Activated B cell treated with CpG ODN at 0.5 μM for 24 hours (primary cell): ENCODE measurements at regions not wholly inside any gene's neighbourhood (a gene's known extent, or its start where the extent isn't known, plus 50 kb on each side); places are given as distances from the start of the nearest gene placed in this dataset.

Source experiments
- ATAC-seq: fragments of 200-7000 bp; cut with Tn5 transposase; one replicate; pipeline ENCODE4 v1.10.0; 2021; ENCODE audit warnings: low read depth, mild to moderate bottlenecking, moderate library complexity
- CTCF ChIA-PET: fragments of 350-600 bp; sonication (Branson Sonifier 250); formaldehyde crosslinking; loops from one replicate; lab custom pipeline; 2021; ENCODE audit warnings: antibody characterized with exemption; lab: Charles Lee
- POLR2A ChIA-PET: fragments of 350-600 bp; sonication (Branson Sonifier 250); formaldehyde crosslinking; loops from one replicate; lab custom pipeline; 2021; ENCODE audit warnings: antibody characterized with exemption; lab: Charles Lee
- DNase-seq: peaks from one replicate; pipeline ENCODE4 v3.0.0; 2022
- H3K27ac Mint-ChIP-seq: one replicate; pipeline ENCODE4 v1.8.0; 2020; ENCODE audit warnings: mixed read lengths
- H3K27me3 Mint-ChIP-seq: one replicate; pipeline ENCODE4 v1.8.0; 2021; ENCODE audit warnings: mixed read lengths
- H3K36me3 Mint-ChIP-seq: one replicate; pipeline ENCODE4 v1.8.0; 2021; ENCODE audit warnings: low read depth, mixed read lengths
- H3K4me1 Mint-ChIP-seq: one replicate; pipeline ENCODE4 v1.8.0; 2021; ENCODE audit warnings: mixed read lengths
- H3K4me3 Mint-ChIP-seq: one replicate; pipeline ENCODE4 v1.8.0; 2020; ENCODE audit warnings: mild to moderate bottlenecking, mixed read lengths
- H3K9me3 Mint-ChIP-seq: one replicate; pipeline ENCODE4 v1.8.0; 2020; ENCODE audit warnings: mixed read lengths
- intact Hi-C: fragments of 100-400 bp; cut with micrococcal nuclease; formaldehyde crosslinking; loops from one replicate; pipeline ENCODE4 v1.15.1; 2024
- TF ChIP-seq, protein P1 (sequence below): fragments of 200-600 bp; IDR thresholded peaks from one replicate; pipeline ENCODE4 v1.8.0; 2022; ENCODE audit warnings: antibody characterized with exemption, mild to moderate bottlenecking

GRCh38 chr6:170164271-170164900 lies 126.5 kb downstream of the DLL1 start:
- Mint-ChIP-seq H3K4me3 (no peak overlapping the region), H3K27me3 (peaks cover 3% of the 10 kb centered on the region), H3K36me3 (no peaks in the 10 kb centered on the region), H3K4me1 (peaks cover 5% of the 10 kb centered on the region), H3K27ac (no peak overlapping the region), H3K9me3 (no peaks in the 10 kb centered on the region)
- no peak for DNase-seq
- TF ChIP-seq, protein P1, sequence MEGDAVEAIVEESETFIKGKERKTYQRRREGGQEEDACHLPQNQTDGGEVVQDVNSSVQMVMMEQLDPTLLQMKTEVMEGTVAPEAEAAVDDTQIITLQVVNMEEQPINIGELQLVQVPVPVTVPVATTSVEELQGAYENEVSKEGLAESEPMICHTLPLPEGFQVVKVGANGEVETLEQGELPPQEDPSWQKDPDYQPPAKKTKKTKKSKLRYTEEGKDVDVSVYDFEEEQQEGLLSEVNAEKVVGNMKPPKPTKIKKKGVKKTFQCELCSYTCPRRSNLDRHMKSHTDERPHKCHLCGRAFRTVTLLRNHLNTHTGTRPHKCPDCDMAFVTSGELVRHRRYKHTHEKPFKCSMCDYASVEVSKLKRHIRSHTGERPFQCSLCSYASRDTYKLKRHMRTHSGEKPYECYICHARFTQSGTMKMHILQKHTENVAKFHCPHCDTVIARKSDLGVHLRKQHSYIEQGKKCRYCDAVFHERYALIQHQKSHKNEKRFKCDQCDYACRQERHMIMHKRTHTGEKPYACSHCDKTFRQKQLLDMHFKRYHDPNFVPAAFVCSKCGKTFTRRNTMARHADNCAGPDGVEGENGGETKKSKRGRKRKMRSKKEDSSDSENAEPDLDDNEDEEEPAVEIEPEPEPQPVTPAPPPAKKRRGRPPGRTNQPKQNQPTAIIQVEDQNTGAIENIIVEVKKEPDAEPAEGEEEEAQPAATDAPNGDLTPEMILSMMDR = no peak
- intact Hi-C loops = loop anchor here (5.0 kb wide), 1 partner anchor 143 kb away; the partner anchor contains the start of gene FAM120B
- CTCF ChIA-PET = no interaction called here
- POLR2A ChIA-PET = no interaction called here
- ATAC-seq = no peak

GRCh38 chr6:170163405-170164170 lies 127.3 kb downstream of the DLL1 start:
- Mint-ChIP-seq H3K36me3 (no peaks in the 10 kb centered on the region), H3K27ac (no peak overlapping the region)
- intact Hi-C loops = loop anchor here (5.0 kb wide), 1 partner anchor 144 kb away; the partner anchor contains the start of gene FAM120B

GRCh38 chr6:170162775-170163404 lies 128.0 kb downstream of the DLL1 start:
- ChIA-PET POLR2A (no interaction called here), CTCF (no interaction called here)
- Mint-ChIP-seq H3K4me3 (no peak overlapping the region), H3K36me3 (no peaks in the 10 kb centered on the region), H3K9me3 (no peaks in the 10 kb centered on the region), H3K4me1 (peaks cover 5% of the 10 kb centered on the region), H3K27me3 (no peaks in the 10 kb centered on the region), H3K27ac (no peak overlapping the region)
- DNase-seq = no peak
- TF ChIP-seq, protein P1 = no peak
- ATAC-seq = no peak
- intact Hi-C loops = loop anchor here (5.0 kb wide), 1 partner anchor 144 kb away; the partner anchor contains the start of gene FAM120B

More at GRCh38 chr6:170163405-170164170, 127.3 kb downstream of the DLL1 start:
- Mint-ChIP-seq H3K9me3 (no peaks in the 10 kb centered on the region), H3K4me3 (no peak overlapping the region), H3K27me3 (peaks cover 3% of the 10 kb centered on the region), H3K4me1 (peaks cover 5% of the 10 kb centered on the region)
- no peak for DNase-seq
- TF ChIP-seq, protein P1 = no peak
- POLR2A ChIA-PET = no interaction called here
- CTCF ChIA-PET = no interaction called here
- no peak for ATAC-seq

DNA sequence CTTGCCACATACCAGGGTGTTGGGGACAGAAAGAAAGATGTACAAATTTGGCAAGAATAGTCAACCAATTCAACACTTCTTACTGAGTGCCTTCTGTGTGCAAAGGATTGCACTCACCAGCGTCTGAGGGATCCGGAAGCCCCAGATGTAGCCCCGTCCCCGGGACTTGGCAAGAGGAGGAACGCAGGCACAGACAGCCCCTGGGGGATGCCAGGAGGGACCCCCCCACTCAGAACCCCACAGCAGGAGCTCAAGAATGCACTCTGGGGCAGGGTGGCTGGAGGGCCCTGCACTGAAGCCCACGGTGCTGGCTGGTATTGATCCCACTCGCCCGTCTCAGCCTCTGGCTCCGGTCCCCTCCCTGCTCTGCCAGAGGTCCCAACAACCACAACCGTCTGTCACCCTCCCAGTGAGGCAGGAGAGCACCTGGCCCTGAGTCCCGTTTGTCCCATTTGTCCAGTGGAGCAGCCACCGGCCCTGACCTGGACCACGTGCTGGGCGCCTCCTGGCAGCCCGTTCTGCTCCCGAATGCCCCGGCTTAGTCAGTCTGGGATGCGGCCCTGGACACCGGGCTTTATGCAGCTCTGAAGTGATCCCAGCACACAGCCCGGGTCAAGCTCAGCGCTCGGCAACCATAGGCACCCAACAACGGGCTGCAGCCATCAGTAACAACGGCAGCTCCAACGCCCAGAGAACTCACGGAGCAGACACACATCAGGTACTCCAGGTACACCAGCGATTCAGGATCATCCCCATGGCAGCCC lies 128.7 kb downstream of the DLL1 start:
- TF ChIP-seq, protein P1 = no peak
- no peak overlapping the region for H3K4me3 Mint-ChIP-seq
- H3K9me3 Mint-ChIP-seq = no peaks in the 10 kb centered on the region
- H3K27ac Mint-ChIP-seq = no peak overlapping the region
- intact Hi-C loops = loop anchor here (5.0 kb wide), 1 partner anchor 145 kb away; the partner anchor contains the start of gene FAM120B
- H3K27me3 Mint-ChIP-seq = no peaks in the 10 kb centered on the region
- H3K4me1 Mint-ChIP-seq = peaks cover 5% of the 10 kb centered on the region
- DNase-seq = no peak
- ChIA-PET POLR2A (no interaction called here), CTCF (no interaction called here)
- no peaks in the 10 kb centered on the region for H3K36me3 Mint-ChIP-seq
- no peak for ATAC-seq
